ENCODE measurements at regions not wholly inside any gene's neighbourhood (a gene's known extent, or its start where the extent isn't known, plus 50 kb on each side); places are given as distances from the start of the nearest gene placed in this dataset.

DNA sequence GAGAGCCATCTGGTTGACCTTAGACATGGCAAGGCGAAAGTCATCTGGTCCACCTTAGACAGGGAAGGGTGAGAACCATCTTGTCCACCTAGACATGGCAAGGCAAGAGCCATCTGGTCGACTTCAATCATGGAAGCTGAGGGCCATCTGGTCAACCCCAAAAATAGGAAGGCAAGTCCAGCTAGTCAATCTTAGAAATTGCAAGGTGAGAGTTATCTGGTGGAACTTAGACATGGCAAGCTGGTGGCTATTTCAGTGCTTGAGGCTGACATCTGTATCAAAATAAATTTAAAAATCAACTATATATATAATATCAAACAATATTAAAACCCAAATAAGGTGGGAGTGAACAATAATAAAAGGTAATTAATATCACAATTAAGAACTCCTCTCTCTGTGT lies 83.9 kb downstream of the ZNF726 start:
- H3K9me3 Mint-ChIP-seq = peaks cover 93% of the 10 kb centered on the region
- H3K4me3 Mint-ChIP-seq = no peak overlapping the region
- no peaks in the 10 kb centered on the region for H3K36me3 Mint-ChIP-seq (ENCODE audit: low read depth)
- H3K4me1 Mint-ChIP-seq = no peaks in the 10 kb centered on the region
- TF ChIP-seq, protein P1, sequence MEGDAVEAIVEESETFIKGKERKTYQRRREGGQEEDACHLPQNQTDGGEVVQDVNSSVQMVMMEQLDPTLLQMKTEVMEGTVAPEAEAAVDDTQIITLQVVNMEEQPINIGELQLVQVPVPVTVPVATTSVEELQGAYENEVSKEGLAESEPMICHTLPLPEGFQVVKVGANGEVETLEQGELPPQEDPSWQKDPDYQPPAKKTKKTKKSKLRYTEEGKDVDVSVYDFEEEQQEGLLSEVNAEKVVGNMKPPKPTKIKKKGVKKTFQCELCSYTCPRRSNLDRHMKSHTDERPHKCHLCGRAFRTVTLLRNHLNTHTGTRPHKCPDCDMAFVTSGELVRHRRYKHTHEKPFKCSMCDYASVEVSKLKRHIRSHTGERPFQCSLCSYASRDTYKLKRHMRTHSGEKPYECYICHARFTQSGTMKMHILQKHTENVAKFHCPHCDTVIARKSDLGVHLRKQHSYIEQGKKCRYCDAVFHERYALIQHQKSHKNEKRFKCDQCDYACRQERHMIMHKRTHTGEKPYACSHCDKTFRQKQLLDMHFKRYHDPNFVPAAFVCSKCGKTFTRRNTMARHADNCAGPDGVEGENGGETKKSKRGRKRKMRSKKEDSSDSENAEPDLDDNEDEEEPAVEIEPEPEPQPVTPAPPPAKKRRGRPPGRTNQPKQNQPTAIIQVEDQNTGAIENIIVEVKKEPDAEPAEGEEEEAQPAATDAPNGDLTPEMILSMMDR (IDR thresholded peaks at IDR 0.05) = no peak
- peaks cover 2% of the 10 kb centered on the region for H3K27me3 Mint-ChIP-seq (ENCODE audit: low read depth, poor library complexity)
- no peak overlapping the region for H3K27ac Mint-ChIP-seq
- no peak for DNase-seq

DNA sequence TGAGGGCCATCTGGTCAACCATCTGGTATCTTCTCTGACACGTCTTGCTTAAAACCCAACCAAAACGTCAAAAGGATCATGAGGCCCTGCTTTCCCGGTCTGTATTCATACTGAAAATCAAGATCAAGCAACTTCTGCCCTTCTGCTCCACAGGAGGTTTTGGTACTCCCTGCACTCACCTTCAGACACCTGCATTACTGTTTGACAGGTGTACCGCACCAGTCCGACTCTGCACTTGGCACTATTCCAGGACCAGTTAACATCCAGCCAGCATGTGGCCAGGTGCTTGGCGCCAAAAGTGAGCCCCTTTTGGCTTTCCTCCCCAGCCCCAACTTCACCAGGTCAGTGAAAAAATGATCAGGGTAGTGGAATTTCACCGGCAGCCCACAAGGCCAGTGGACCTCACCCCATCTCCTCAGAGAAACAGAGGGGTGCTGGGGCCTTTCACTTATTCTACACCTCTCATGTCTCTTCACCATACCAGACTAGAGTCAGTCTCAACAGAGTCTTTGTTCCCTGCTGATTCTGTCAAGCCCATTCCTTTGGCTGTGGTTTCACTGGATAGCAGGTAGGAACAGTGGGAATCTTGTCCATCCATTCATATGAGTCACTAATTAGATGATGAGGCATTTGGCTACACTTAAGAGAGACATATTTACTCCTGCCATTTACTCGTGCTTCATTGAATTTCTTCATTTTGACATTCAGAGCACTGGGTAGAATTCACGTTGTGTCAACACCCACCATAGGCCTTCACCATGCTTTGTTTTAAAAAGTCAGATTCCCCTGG lies 85.3 kb downstream of the ZNF726 start:
- TF ChIP-seq, protein P1 (IDR thresholded peaks at IDR 0.05) = no peak
- Mint-ChIP-seq H3K9me3 (peaks cover 93% of the 10 kb centered on the region), H3K27ac (no peak overlapping the region), H3K4me1 (no peaks in the 10 kb centered on the region), H3K36me3 (ENCODE audit: low read depth) (no peaks in the 10 kb centered on the region), H3K27me3 (ENCODE audit: low read depth, poor library complexity) (peaks cover 2% of the 10 kb centered on the region), H3K4me3 (no peak overlapping the region)
- no peak for DNase-seq

DNA sequence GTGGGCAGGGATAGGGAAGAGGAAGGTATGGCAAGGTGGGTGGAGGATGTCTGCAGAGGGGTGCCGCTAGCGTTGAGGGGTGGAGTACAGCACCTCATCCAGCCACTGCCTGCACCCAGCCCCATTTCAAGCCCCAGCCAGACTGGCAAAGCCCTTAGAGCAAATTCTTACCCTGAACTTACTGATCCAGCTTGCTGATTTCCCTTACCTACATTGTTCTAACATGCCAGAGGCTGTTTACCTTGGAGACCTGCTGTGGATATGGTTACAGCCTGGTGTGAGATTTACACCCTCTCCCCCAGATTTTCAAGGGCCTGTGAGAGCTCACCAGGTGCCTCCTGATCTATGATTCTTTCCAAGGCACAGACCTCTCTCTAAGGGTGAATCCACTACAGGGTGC lies 86.0 kb downstream of the ZNF726 start:
- DNase-seq = no peak
- Mint-ChIP-seq H3K9me3 (peaks cover 92% of the 10 kb centered on the region), H3K27me3 (ENCODE audit: low read depth, poor library complexity) (peaks cover 2% of the 10 kb centered on the region), H3K27ac (no peak overlapping the region), H3K4me3 (no peak overlapping the region), H3K4me1 (no peaks in the 10 kb centered on the region), H3K36me3 (ENCODE audit: low read depth) (no peaks in the 10 kb centered on the region)
- TF ChIP-seq, protein P1 (IDR thresholded peaks at IDR 0.05) = no peak

DNA sequence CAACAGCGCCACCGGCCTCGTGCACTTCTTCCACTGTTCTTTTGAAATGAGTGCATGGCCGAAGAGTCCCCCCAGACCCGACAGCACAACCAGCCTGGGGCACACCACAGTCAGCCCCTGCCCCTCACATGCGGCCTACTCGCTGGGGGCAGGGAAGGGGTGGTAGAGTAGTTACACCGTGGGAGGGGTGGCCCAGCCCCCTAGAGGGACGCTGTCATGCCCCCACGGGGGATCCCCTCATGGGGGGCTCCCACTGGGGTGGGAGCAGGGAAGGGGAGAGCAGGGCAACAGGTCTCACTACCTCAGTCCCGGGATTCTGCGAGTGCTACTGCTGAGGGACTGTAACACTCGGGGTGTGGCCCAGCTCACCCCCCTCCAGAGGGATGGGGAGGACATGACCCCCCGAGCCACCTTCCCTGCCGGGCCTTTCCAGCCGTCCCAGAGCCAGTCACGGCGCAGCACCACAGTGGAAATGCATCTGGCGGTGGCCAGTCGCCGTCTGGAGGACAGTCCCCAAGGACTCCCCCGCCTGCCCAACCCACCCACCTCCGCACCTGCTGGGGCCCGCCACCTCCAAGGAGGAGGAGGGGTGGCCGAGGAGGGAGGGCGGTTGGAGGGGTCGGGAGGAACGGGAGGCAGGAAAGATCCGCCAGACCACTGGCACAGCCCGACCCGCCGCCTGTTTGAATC lies 84.6 kb upstream of the ZNF254 start:
- no peak for DNase-seq
- H3K4me3 Mint-ChIP-seq = no peak overlapping the region
- H3K27me3 Mint-ChIP-seq (ENCODE audit: low read depth, poor library complexity) = no peaks in the 10 kb centered on the region
- TF ChIP-seq, protein P1 (IDR thresholded peaks at IDR 0.05) = no peak
- no peaks in the 10 kb centered on the region for H3K36me3 Mint-ChIP-seq (ENCODE audit: low read depth)
- no peaks in the 10 kb centered on the region for H3K4me1 Mint-ChIP-seq
- peaks cover 85% of the 10 kb centered on the region for H3K9me3 Mint-ChIP-seq
- H3K27ac Mint-ChIP-seq = no peak overlapping the region

DNA sequence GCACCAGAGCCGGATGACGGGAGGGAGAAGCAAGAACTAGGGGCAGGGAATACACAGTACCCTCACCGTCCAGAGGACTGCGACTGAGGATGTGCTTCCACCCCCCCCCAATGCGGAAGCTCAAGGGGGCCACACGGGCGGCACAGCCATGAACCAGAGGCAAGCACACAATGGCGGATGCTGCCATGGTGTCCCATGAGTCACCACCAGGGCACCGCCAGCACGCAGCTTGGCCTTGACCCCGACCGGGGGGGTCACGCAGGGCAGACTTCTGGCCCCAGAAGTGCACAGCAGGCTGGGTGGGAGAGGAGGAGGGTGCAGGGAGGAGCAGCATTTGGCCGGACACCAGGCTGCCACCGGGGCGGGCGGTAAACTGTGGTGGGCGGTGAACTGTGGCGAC lies 83.5 kb upstream of the ZNF254 start:
- Mint-ChIP-seq H3K4me1 (no peaks in the 10 kb centered on the region), H3K4me3 (no peak overlapping the region)

More for the DNA sequence above, 83.5 kb upstream of the ZNF254 start:
- H3K36me3 Mint-ChIP-seq (ENCODE audit: low read depth) = no peaks in the 10 kb centered on the region
- H3K27ac Mint-ChIP-seq = no peak overlapping the region
- H3K9me3 Mint-ChIP-seq = peaks cover 82% of the 10 kb centered on the region
- TF ChIP-seq, protein P1 (IDR thresholded peaks at IDR 0.05) = no peak
- no peaks in the 10 kb centered on the region for H3K27me3 Mint-ChIP-seq (ENCODE audit: low read depth, poor library complexity)
- no peak for DNase-seq

Data from nephron progenitor cell (in vitro differentiated cells).